ENCODE measurements at regions not wholly inside any gene's neighbourhood (a gene's known extent, or its start where the extent isn't known, plus 50 kb on each side); places are given as distances from the start of the nearest gene placed in this dataset.

- Histone ChIP-seq H3K27me3 (ENCODE audit: insufficient read depth, poor library complexity, severe bottlenecking) (no peaks in the 10 kb centered on the region), H3K4me1 (ENCODE audit: insufficient read depth, poor library complexity, severe bottlenecking) (no peaks in the 10 kb centered on the region), H3K9me3 (ENCODE audit: severe bottlenecking) (no peaks in the 10 kb centered on the region), H3K27ac (ENCODE audit: poor library complexity, severe bottlenecking) (no peak overlapping the region), H3K36me3 (ENCODE audit: low read depth) (no peaks in the 10 kb centered on the region), H3K4me3 (ENCODE audit: severe bottlenecking) (no peak overlapping the region)
- no peak for TF ChIP-seq CTCF (IDR thresholded peaks at IDR 0.05; ENCODE audit: poor library complexity, severe bottlenecking)
- ATAC-seq (ENCODE audit: low read depth) = no peak
- DNase-seq (ENCODE audit: low spot score) = no peak
Measured at GRCh38 chr2:128983094-128983493, 664.4 kb upstream of the HS6ST1 start.

GRCh38 chr2:128984081-128984480 lies 665.4 kb upstream of the HS6ST1 start:
- no peak overlapping the region for H3K4me3 ChIP-seq (ENCODE audit: severe bottlenecking)
- H3K36me3 ChIP-seq (ENCODE audit: low read depth) = no peaks in the 10 kb centered on the region
- no peaks in the 10 kb centered on the region for H3K9me3 ChIP-seq (ENCODE audit: severe bottlenecking)
- no peaks in the 10 kb centered on the region for H3K4me1 ChIP-seq (ENCODE audit: insufficient read depth, poor library complexity, severe bottlenecking)
- no peak for ATAC-seq (ENCODE audit: low read depth)
- H3K27me3 ChIP-seq (ENCODE audit: insufficient read depth, poor library complexity, severe bottlenecking) = no peaks in the 10 kb centered on the region
- DNase-seq (ENCODE audit: low spot score) = no peak
- TF ChIP-seq CTCF (IDR thresholded peaks at IDR 0.05; ENCODE audit: poor library complexity, severe bottlenecking) = no peak
- no peak overlapping the region for H3K27ac ChIP-seq (ENCODE audit: poor library complexity, severe bottlenecking)

GRCh38 chr2:128984855-128985254 lies 666.2 kb upstream of the HS6ST1 start:
- H3K4me3 ChIP-seq (ENCODE audit: severe bottlenecking) = no peak overlapping the region
- H3K9me3 ChIP-seq (ENCODE audit: severe bottlenecking) = no peaks in the 10 kb centered on the region
- H3K27me3 ChIP-seq (ENCODE audit: insufficient read depth, poor library complexity, severe bottlenecking) = no peaks in the 10 kb centered on the region
- H3K4me1 ChIP-seq (ENCODE audit: insufficient read depth, poor library complexity, severe bottlenecking) = no peaks in the 10 kb centered on the region
- H3K27ac ChIP-seq (ENCODE audit: poor library complexity, severe bottlenecking) = no peak overlapping the region
- ATAC-seq (ENCODE audit: low read depth) (no peak), DNase-seq (ENCODE audit: low spot score) (no peak)
- no peak for TF ChIP-seq CTCF (IDR thresholded peaks at IDR 0.05; ENCODE audit: poor library complexity, severe bottlenecking)
- H3K36me3 ChIP-seq (ENCODE audit: low read depth) = no peaks in the 10 kb centered on the region

DNA sequence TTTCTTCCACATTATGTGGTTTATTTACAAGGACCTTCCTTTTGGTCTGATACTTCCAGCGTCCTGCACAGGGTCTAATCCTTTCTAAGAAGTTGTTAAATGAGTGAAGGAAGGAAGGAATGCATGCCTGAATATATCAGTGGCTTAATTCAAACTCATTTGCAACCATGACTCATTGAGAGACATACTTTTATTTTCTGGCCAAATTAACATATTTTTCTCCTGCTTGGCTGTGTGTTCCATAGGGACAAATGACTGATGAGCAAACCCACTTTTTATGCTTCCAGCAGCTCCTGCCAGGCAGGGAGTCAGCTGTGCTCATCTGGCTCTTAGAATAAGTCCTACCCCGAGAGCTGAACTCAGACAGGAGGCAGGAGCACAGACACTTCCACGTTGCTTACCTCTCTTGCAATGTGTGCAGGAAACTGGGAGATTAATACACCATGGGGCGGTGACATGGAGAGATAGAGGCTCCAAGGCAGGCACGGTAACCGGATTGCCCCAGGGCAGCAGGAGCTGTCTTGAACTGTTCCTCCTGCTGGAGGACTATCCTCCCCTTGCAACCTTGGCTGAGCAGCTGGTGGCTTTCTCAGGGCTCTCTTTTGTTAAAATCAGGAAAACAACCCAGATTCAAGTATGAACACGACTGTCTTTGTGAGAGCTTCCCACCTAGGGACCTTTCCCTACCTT lies 667.5 kb upstream of the HS6ST1 start:
- Histone ChIP-seq H3K4me3 (ENCODE audit: severe bottlenecking) (no peak overlapping the region), H3K27ac (ENCODE audit: poor library complexity, severe bottlenecking) (no peak overlapping the region), H3K36me3 (ENCODE audit: low read depth) (no peaks in the 10 kb centered on the region), H3K27me3 (ENCODE audit: insufficient read depth, poor library complexity, severe bottlenecking) (no peaks in the 10 kb centered on the region), H3K9me3 (ENCODE audit: severe bottlenecking) (no peaks in the 10 kb centered on the region), H3K4me1 (ENCODE audit: insufficient read depth, poor library complexity, severe bottlenecking) (no peaks in the 10 kb centered on the region)
- DNase-seq (ENCODE audit: low spot score) (no peak), ATAC-seq (ENCODE audit: low read depth) (peak; percentile 21; the same call in 1 of the 3 replicates)
- no peak for TF ChIP-seq CTCF (IDR thresholded peaks at IDR 0.05; ENCODE audit: poor library complexity, severe bottlenecking)

DNA sequence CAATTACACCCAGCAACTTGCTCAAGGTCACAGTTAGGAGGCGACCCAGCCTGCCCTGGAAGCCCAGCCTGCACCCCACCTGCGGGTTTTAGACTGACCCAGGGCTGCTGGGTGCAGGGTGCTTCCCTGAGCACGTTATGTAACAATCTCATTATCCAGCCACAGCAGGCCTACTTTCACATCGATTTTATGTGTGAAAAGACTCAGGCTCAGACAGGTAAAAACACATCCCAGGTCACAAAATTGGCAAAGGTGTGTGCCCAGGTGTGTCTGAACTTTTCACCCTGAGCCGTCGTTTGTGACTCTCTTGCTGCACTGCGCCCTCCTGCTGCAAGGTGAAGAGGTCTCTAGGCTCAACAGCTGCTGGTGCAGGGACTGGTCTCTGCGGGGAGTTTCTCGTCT lies 668.2 kb upstream of the HS6ST1 start:
- Histone ChIP-seq H3K4me3 (ENCODE audit: severe bottlenecking) (no peak overlapping the region), H3K36me3 (ENCODE audit: low read depth) (no peaks in the 10 kb centered on the region), H3K27ac (ENCODE audit: poor library complexity, severe bottlenecking) (no peak overlapping the region), H3K9me3 (ENCODE audit: severe bottlenecking) (no peaks in the 10 kb centered on the region), H3K27me3 (ENCODE audit: insufficient read depth, poor library complexity, severe bottlenecking) (no peaks in the 10 kb centered on the region), H3K4me1 (ENCODE audit: insufficient read depth, poor library complexity, severe bottlenecking) (no peaks in the 10 kb centered on the region)
- ATAC-seq (ENCODE audit: low read depth) (no peak), DNase-seq (ENCODE audit: low spot score) (no peak)
- TF ChIP-seq CTCF (IDR thresholded peaks at IDR 0.05; ENCODE audit: poor library complexity, severe bottlenecking) = no peak
